Naive thymus-derived CD8-positive, alpha-beta T cell (primary cell): ENCODE measurements at regions not wholly inside any gene's neighbourhood (a gene's known extent, or its start where the extent isn't known, plus 50 kb on each side); places are given as distances from the start of the nearest gene placed in this dataset.
A peak's percentile ranks its signal among the peaks of the same experiment; 100 is the strongest.

ENCODE experiments used
- ATAC-seq, 2 donors: fragments of 150-1000 bp; cut with Tn5 transposase in 1 of 2; sonication (Bioruptor Pico), chemical (Tn5 transposase) in 1 of 2; 1 replicate in 1 of 2; 2 replicates in 1 of 2; pipeline ENCODE4 v1.10.0; 2021; ENCODE audit warnings: mild to moderate bottlenecking in 2 of 2, moderate library complexity in 2 of 2
- POLR2A ChIA-PET: fragments of 350-600 bp; sonication (Branson Sonifier 250); formaldehyde crosslinking; loops from one replicate; lab custom pipeline; 2021; ENCODE audit warnings: antibody characterized with exemption; lab: Charles Lee
- DNase-seq, 10 donors: peaks; one replicate each; pipeline versions ENCODE4 v3.0.0 to v3.0.0-alpha.2; 2020 to 2022
- H3K27ac Mint-ChIP-seq, 10 donors: one replicate each; pipeline ENCODE4 v1.8.0; 2020 to 2022; ENCODE audit warnings: mild to moderate bottlenecking in 10 of 10, mixed read lengths in 10 of 10, moderate library complexity in 4 of 10, inconsistent platforms in 1 of 10
- H3K27me3 Mint-ChIP-seq, 5 donors: one replicate each; pipeline ENCODE4 v1.8.0; 2021 to 2022; ENCODE audit warnings: mixed read lengths in 5 of 5
- H3K36me3 Mint-ChIP-seq, 3 donors: one replicate each; pipeline ENCODE4 v1.8.0; 2020 to 2022; ENCODE audit warnings: mixed read lengths in 3 of 3, mild to moderate bottlenecking in 2 of 3, inconsistent platforms in 1 of 3
- H3K4me1 Mint-ChIP-seq, 4 donors: one replicate each; pipeline ENCODE4 v1.8.0; 2021 to 2022; ENCODE audit warnings: mixed read lengths in 4 of 4
- H3K4me3 Mint-ChIP-seq, 10 donors: one replicate each; pipeline ENCODE4 v1.8.0; 2020 to 2022; ENCODE audit warnings: mild to moderate bottlenecking in 10 of 10, mixed read lengths in 10 of 10, moderate library complexity in 6 of 10, inconsistent platforms in 1 of 10
- H3K9me3 Mint-ChIP-seq, 9 donors: one replicate each; pipeline ENCODE4 v1.8.0; 2020 to 2022; ENCODE audit warnings: mixed read lengths in 9 of 9, mild to moderate bottlenecking in 3 of 9, inconsistent platforms in 1 of 9, moderate library complexity in 1 of 9

DNA sequence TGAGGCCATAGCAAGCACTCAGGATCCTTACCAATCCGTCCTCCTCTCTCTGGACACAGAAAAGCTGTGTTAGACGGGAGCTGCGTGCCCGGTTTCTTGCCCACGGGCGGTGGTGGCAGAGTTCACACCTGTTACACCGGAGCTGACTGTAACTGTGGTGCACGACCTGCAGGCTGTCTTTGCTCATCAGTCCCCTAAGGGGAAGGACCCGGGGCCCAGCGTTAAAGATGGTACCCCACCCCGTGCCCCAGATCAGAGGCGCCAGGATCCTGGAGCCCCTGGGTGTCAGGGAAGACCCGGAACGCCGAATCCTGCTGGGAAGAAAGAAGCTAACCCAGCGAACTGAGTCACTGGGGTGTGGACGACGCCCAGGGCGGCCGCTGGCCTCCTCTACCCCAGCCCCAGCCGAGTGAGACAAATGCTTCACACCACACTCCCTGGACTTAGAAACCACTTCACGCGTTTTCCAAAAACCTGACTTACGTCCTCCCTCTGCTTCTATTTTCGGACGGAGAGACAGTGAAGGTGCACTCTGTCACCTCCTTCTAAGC is 293.6 kb upstream of the SALL3 start:
- Mint-ChIP-seq H3K27me3 (peaks cover 0 to 2% (median 0%) of the 10 kb centered on the region in 5 donors), H3K9me3 (no peaks in the 10 kb centered on the region), H3K4me1 (no peaks in the 10 kb centered on the region), H3K4me3 (no peak overlapping the region), H3K36me3 (no peaks in the 10 kb centered on the region), H3K27ac (no peak overlapping the region)
- POLR2A ChIA-PET = no interaction called here
- no peak for DNase-seq
- no peak for ATAC-seq

DNA sequence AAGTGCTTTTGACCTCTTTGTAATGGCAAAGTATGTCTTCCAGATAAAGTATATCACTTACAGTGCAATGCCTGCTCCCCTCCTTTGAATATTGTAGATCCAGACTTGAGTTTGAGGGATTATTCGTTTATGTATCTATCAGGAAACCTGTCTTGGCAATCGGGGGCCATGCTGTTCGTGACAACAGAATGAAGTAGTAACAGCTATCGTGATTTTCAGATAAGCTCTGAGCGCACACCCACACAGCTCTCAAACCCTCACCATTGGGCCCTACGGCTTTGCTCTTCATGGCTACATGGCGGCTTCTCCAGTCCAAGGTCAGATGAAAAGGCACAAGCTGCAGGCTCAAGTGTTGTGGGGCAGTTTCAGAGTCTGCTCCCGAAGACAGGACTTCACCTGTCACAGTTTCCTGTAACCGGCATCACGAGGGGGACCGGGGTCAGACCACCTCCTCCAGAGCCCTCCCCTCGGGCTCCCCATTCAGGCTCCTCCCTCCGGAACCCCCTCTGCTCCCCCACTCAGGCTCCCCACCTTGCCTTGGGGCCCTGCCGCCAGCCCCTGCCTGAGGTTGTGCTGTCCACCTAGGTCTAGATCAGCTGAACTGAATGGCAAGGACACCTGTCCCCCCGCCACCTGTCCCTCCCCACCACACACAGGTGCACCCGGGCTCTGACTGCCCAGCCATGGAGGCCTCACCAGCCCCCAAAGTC is 292.5 kb upstream of the SALL3 start:
- Mint-ChIP-seq H3K36me3 (no peaks in the 10 kb centered on the region), H3K27me3 (peaks cover 0 to 2% (median 0%) of the 10 kb centered on the region in 5 donors), H3K4me1 (no peaks in the 10 kb centered on the region), H3K4me3 (no peak overlapping the region), H3K27ac (no peak overlapping the region), H3K9me3 (no peaks in the 10 kb centered on the region)
- POLR2A ChIA-PET = no interaction called here
- DNase-seq (no peak), ATAC-seq (no peak)

DNA sequence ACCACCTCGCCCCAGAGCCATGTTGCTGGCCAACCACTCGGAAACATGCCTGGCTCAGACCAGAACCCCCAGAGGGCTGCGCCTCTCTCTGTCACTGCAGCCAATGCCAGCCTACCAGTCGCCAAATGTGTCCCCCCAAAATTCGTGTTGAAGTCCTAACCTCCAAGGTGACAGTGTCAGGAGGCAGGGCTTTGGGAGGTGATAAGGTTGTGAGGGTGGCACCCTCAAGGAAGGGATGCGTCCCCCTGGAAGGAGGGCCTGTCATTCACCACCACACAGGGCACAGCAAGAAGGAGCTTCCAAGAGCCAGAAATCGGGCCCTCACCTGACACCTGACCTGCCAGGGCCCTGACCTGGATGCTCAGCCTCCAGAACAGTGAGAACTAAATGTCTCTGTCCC is 291.9 kb upstream of the SALL3 start:
- POLR2A ChIA-PET = no interaction called here
- Mint-ChIP-seq H3K27ac (no peak overlapping the region), H3K4me1 (no peaks in the 10 kb centered on the region), H3K4me3 (no peak overlapping the region), H3K36me3 (no peaks in the 10 kb centered on the region), H3K27me3 (peaks cover 0 to 2% (median under 1%) of the 10 kb centered on the region in 5 donors), H3K9me3 (no peaks in the 10 kb centered on the region)
- ATAC-seq = no peak
- DNase-seq = no peak

GRCh38 chr18:78688249-78688648 is 291.4 kb upstream of the SALL3 start:
- no peak overlapping the region for H3K4me3 Mint-ChIP-seq
- H3K4me1 Mint-ChIP-seq = no peaks in the 10 kb centered on the region
- H3K9me3 Mint-ChIP-seq = no peaks in the 10 kb centered on the region
- ATAC-seq (no peak), DNase-seq (no peak)
- POLR2A ChIA-PET = no interaction called here
- no peak overlapping the region for H3K27ac Mint-ChIP-seq
- H3K27me3 Mint-ChIP-seq = peaks cover 0 to 6% (median 2%) of the 10 kb centered on the region in 5 donors
- no peaks in the 10 kb centered on the region for H3K36me3 Mint-ChIP-seq

GRCh38 chr18:78688916-78689315 is 290.7 kb upstream of the SALL3 start:
- Mint-ChIP-seq H3K27me3 (peaks cover 0 to 10% (median 2%) of the 10 kb centered on the region in 5 donors), H3K4me3 (no peak overlapping the region), H3K27ac (no peak overlapping the region), H3K36me3 (no peaks in the 10 kb centered on the region), H3K9me3 (no peaks in the 10 kb centered on the region), H3K4me1 (no peaks in the 10 kb centered on the region)
- DNase-seq (no peak), ATAC-seq (no peak)
- POLR2A ChIA-PET = no interaction called here

DNA sequence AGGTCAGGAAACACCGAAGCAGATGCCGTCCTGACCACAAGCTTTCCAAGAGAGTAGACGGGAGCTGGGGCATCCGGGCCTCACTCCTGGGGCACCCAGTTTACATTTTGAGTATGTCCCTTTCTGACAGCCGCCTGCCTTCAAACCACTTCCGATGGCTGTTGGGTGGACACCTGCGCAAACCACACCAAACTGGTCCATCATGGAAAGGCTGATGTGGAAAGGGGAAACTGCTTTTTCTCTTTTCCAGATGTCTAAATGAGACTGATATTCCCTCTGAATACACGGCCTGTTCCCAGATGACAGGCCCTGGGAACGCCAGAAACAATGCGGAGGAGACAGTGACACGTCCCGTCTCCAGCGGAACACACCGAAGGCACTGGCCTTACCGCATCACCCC is 290.0 kb upstream of the SALL3 start:
- Mint-ChIP-seq H3K4me1 (no peaks in the 10 kb centered on the region), H3K9me3 (no peaks in the 10 kb centered on the region), H3K4me3 (no peak overlapping the region), H3K27me3 (peaks cover 0 to 10% (median 2%) of the 10 kb centered on the region in 5 donors), H3K36me3 (no peaks in the 10 kb centered on the region), H3K27ac (no peak overlapping the region)
- POLR2A ChIA-PET = no interaction called here
- ATAC-seq (no peak), DNase-seq (no peak)

GRCh38 chr18:78692105-78692504 is 287.5 kb upstream of the SALL3 start:
- peaks cover 0 to 10% (median 0%) of the 10 kb centered on the region in 5 donors for H3K27me3 Mint-ChIP-seq
- POLR2A ChIA-PET = no interaction called here
- no peaks in the 10 kb centered on the region for H3K4me1 Mint-ChIP-seq
- no peak overlapping the region for H3K27ac Mint-ChIP-seq
- no peaks in the 10 kb centered on the region for H3K36me3 Mint-ChIP-seq
- DNase-seq (no peak), ATAC-seq (no peak)
- H3K4me3 Mint-ChIP-seq = no peak overlapping the region
- no peaks in the 10 kb centered on the region for H3K9me3 Mint-ChIP-seq

- Mint-ChIP-seq H3K27ac (no peak overlapping the region), H3K4me1 (no peaks in the 10 kb centered on the region), H3K9me3 (no peaks in the 10 kb centered on the region), H3K4me3 (no peak overlapping the region), H3K27me3 (peaks cover 0 to 10% (median 3%) of the 10 kb centered on the region in 5 donors), H3K36me3 (no peaks in the 10 kb centered on the region)
- no peak for ATAC-seq
- no peak for DNase-seq
- POLR2A ChIA-PET = no interaction called here
Measured at GRCh38 chr18:78693429-78693828, 286.2 kb upstream of the SALL3 start.

DNA sequence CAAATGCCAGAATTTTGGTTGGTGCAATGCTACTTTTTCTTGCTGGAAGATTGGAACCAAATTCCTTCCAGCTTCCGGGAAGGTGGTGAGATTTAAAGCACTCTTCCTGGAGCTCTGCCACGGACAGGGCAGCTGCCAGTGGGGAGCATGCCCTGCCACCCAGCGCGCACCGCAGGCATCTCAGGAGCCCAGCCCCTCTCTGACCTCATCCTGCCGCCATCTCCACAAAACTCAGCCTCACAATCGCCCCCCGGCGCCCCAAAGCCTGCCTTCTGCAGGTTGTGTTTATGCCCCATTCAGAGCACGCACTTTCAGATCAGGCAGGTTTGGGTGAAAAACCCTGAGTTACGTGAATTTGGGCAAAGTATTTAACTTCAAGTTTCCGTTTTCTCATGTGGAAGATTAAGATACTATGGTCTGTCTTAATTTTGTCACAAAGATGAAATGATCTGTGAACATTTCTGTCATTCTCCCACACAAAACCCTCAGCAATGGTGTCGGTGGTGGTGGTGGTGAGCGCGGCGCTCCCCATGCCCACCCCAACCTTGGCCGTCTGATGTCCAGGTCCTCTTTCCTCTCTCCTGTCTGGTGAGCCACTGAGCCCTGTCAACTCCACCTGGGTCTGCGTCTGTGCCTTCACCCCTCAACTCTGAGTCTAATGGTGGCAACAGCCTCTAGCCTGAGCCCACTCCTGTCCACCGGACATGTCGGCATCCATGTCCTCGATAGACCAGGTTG is 282.8 kb upstream of the SALL3 start:
- POLR2A ChIA-PET = no interaction called here
- no peaks in the 10 kb centered on the region for H3K36me3 Mint-ChIP-seq
- peaks cover under 1 to 24% (median 3%) of the 10 kb centered on the region in 5 donors for H3K27me3 Mint-ChIP-seq
- no peak overlapping the region for H3K4me3 Mint-ChIP-seq
- no peak for DNase-seq
- no peaks in the 10 kb centered on the region for H3K9me3 Mint-ChIP-seq
- no peak overlapping the region for H3K27ac Mint-ChIP-seq
- ATAC-seq = no peak
- H3K4me1 Mint-ChIP-seq = peaks cover 0 to 2% (median 0%) of the 10 kb centered on the region in 4 donors

DNA sequence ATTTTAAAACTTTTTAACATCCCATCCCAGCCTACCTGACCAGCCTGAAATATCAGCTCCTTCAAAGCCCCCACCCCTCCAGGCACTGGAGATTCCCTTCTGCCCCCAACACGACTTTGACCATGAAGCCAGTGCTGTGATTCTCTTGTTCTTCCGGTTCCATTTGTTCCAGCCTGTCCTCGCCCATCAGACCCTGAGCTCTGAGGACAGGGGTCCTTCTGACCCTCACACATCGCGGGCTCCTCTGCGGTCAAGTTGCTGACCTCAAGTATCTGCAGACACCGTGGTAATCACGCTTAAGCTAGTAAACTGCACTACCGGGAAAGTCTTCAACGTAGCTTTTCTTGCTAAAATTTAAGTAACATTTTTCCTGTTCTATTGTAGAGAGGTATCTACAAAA is 282.2 kb upstream of the SALL3 start:
- POLR2A ChIA-PET = no interaction called here
- no peak overlapping the region for H3K4me3 Mint-ChIP-seq
- H3K4me1 Mint-ChIP-seq = peaks cover 0 to 2% (median 0%) of the 10 kb centered on the region in 4 donors
- DNase-seq (no peak), ATAC-seq (no peak)
- H3K36me3 Mint-ChIP-seq = no peaks in the 10 kb centered on the region
- peaks cover 0 to 3% (median 0%) of the 10 kb centered on the region in 9 donors for H3K9me3 Mint-ChIP-seq
- H3K27ac Mint-ChIP-seq = no peak overlapping the region
- H3K27me3 Mint-ChIP-seq = peaks cover 3 to 30% (median 5%) of the 10 kb centered on the region in 5 donors

DNA sequence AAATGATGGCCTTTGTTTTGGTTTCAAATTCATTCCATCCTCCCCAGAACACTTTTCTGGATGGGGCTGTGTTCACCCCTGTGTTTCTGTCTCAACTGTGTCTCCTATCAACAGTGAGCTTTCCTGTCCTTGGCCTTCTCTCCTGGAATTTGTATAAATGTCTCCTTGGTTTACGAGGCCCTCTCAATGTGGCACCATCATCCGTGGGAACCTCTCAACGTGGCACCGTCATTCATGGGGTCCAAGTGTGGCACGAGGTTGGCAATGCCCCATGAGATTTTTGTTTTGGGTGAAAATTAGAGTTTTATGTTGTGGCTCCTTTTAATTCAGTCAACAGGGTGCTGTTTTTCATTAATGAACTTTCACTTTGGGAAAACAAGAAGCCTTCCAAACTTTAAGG is 280.7 kb upstream of the SALL3 start:
- Mint-ChIP-seq H3K27ac (no peak overlapping the region), H3K4me3 (no peak overlapping the region), H3K4me1 (peaks cover 0 to 4% (median 0%) of the 10 kb centered on the region in 4 donors), H3K9me3 (peaks cover 0 to 7% (median 0%) of the 10 kb centered on the region in 9 donors), H3K27me3 (peaks cover 4 to 33% (median 7%) of the 10 kb centered on the region in 5 donors), H3K36me3 (no peaks in the 10 kb centered on the region)
- POLR2A ChIA-PET = no interaction called here
- DNase-seq (no peak), ATAC-seq (no peak)

DNA sequence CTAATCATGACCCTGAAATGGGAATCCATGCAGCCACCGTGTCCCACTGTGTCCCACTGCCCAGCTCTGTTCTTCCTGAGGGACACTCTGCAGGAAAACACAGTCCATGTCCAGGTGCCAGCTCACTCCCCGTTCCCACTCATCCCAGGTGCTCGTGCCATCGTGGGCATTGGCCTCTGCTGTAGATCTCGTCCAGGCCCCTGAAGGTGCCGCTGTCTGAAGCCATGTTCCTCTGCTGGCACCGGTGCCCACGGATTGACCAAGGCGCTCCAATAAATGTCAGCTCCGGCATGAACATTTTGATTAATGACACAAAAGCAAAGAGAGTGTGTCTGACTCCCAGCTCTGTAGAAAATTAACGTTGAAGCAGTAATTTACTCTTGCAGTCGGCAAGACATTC is 280.1 kb upstream of the SALL3 start:
- ATAC-seq (no peak), DNase-seq (no peak)
- H3K9me3 Mint-ChIP-seq = peaks cover 0 to 13% (median 2%) of the 10 kb centered on the region in 9 donors
- peaks cover 0 to 1% (median 0%) of the 10 kb centered on the region in 3 donors for H3K36me3 Mint-ChIP-seq
- no peak overlapping the region for H3K4me3 Mint-ChIP-seq
- H3K27ac Mint-ChIP-seq = peak overlapping the region in 1 of 10 donors; percentile 46
- POLR2A ChIA-PET = no interaction called here
- H3K4me1 Mint-ChIP-seq = peaks cover 0 to 4% (median under 1%) of the 10 kb centered on the region in 4 donors
- H3K27me3 Mint-ChIP-seq = peaks cover 4 to 39% (median 7%) of the 10 kb centered on the region in 5 donors

GRCh38 chr18:78701771-78702396 is 277.7 kb upstream of the SALL3 start:
- Mint-ChIP-seq H3K4me3 (no peak overlapping the region), H3K27me3 (peaks cover 4 to 45% (median 8%) of the 10 kb centered on the region in 5 donors), H3K27ac (peak overlapping the region in 1 of 10 donors; percentile 6), H3K9me3 (peaks cover 0 to 18% (median 6%) of the 10 kb centered on the region in 9 donors), H3K36me3 (peaks cover 0 to 4% (median 0%) of the 10 kb centered on the region in 3 donors), H3K4me1 (peaks cover 0 to 4% (median under 1%) of the 10 kb centered on the region in 4 donors)
- no peak for DNase-seq
- ATAC-seq = no peak
- POLR2A ChIA-PET = no interaction called here
